OCI-LY3 (cell line): ENCODE measurements at regions not wholly inside any gene's neighbourhood (a gene's known extent, or its start where the extent isn't known, plus 50 kb on each side); places are given as distances from the start of the nearest gene placed in this dataset.

Source experiments
- CTCF ChIP-seq: fragments of 200-600, 300-600 bp; sonication (generic); IDR thresholded peaks from 2 replicates; pipeline ENCODE4 v1.5.1; 2014; ENCODE audit warnings: antibody characterized with exemption, low read length, low read depth
- EZH2phosphoT487 ChIP-seq: fragments of 200-600 bp; shearing (Covaris generic); IDR thresholded peaks from 2 replicates; pipeline ENCODE4 v1.6.1; 2018; ENCODE audit warnings: antibody characterized with exemption, mixed run types, low read depth

GRCh38 chr18:10286580-10287150 lies 167.8 kb upstream of the APCDD1 start:
- TF ChIP-seq CTCF (no peak), EZH2phosphoT487 (no peak)
